ENCODE measurements at regions not wholly inside any gene's neighbourhood (a gene's known extent, or its start where the extent isn't known, plus 50 kb on each side); places are given as distances from the start of the nearest gene placed in this dataset.

DNA sequence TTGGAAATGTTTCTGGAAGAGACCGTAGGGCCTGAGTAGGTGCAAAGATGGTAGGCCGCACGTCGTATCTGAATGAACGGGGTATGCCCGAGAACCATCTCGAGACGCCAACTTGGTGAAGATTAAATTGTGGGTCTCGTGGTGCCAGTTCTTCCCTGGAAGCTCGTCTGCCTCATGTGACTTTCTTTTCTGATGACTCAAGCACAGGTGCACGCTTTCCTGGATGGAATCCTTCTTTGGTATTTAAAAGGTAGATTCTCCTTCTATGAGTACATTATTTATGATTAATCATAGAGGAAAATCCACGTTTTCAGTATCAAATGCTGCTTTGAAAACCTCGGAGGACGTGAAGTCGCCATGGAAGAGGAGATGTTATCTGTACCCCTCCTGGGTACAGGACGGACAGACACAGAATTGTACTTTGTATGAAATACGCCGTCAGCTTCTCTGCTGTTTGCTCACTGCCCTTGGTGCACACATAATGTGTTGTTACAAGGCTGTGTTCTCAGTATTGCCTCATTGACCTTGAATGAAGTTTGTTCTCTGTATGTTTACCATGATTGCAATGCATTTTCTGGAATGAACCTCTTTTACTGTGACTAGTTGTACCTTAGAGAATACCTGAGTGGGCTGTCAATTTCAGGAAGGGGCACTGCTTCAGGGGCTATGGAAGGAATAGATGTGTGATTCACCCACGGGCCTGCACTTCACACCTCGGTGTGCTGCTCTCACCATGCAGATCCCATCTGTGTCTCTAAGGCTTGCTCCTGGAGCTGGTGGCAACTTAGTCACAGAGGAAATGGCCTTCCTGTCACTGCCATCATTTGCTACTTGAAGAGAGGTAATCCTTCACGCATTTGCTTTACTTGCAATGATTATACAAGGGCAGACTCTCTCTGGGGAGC, 137.3 kb upstream of the RTL1 start:
- H3K36me3 ChIP-seq = no peaks in the 10 kb centered on the region
- TF ChIP-seq, protein P1, sequence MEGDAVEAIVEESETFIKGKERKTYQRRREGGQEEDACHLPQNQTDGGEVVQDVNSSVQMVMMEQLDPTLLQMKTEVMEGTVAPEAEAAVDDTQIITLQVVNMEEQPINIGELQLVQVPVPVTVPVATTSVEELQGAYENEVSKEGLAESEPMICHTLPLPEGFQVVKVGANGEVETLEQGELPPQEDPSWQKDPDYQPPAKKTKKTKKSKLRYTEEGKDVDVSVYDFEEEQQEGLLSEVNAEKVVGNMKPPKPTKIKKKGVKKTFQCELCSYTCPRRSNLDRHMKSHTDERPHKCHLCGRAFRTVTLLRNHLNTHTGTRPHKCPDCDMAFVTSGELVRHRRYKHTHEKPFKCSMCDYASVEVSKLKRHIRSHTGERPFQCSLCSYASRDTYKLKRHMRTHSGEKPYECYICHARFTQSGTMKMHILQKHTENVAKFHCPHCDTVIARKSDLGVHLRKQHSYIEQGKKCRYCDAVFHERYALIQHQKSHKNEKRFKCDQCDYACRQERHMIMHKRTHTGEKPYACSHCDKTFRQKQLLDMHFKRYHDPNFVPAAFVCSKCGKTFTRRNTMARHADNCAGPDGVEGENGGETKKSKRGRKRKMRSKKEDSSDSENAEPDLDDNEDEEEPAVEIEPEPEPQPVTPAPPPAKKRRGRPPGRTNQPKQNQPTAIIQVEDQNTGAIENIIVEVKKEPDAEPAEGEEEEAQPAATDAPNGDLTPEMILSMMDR (IDR thresholded peaks at IDR 0.05) = no peak
- H3K4me3 ChIP-seq (ENCODE audit: low read depth in 1 of 2, low read length in 1 of 2) = no peak overlapping the region
- H3K9me3 ChIP-seq = no peaks in the 10 kb centered on the region
- H3K27ac ChIP-seq = no peak overlapping the region
- H3K27me3 ChIP-seq = no peaks in the 10 kb centered on the region
- H3K4me1 ChIP-seq (ENCODE audit: control insufficient read depth in 1 of 2, insufficient read depth in 1 of 2, low read depth in 1 of 2, low read length in 1 of 2) = no peaks in the 10 kb centered on the region

DNA sequence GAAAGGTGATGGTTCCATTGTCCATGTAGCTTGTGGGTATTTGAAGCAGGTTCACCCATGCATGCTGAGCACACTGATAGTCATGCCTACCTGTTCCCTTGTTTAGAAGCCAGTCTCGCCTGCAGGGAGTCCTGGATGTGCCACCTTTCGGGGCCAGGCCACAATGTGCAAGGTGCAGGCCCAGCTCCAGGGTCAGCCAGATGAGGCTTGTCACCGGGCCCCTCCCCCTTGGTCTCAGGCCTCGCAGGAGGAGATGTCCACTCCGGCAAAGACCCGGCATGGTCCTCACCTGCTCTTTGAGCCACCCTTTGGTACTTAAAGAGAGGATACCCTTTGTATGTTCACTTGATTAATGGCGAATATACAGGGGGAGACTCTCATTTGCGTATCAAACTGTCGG, 140.4 kb upstream of the RTL1 start:
- no peaks in the 10 kb centered on the region for H3K36me3 ChIP-seq
- H3K4me3 ChIP-seq (ENCODE audit: low read depth in 1 of 2, low read length in 1 of 2) = no peak overlapping the region
- TF ChIP-seq, protein P1 (IDR thresholded peaks at IDR 0.05) = no peak
- no peak overlapping the region for H3K27ac ChIP-seq
- no peaks in the 10 kb centered on the region for H3K27me3 ChIP-seq
- no peaks in the 10 kb centered on the region for H3K9me3 ChIP-seq
- H3K4me1 ChIP-seq (ENCODE audit: control insufficient read depth in 1 of 2, insufficient read depth in 1 of 2, low read depth in 1 of 2, low read length in 1 of 2) = no peaks in the 10 kb centered on the region

DNA sequence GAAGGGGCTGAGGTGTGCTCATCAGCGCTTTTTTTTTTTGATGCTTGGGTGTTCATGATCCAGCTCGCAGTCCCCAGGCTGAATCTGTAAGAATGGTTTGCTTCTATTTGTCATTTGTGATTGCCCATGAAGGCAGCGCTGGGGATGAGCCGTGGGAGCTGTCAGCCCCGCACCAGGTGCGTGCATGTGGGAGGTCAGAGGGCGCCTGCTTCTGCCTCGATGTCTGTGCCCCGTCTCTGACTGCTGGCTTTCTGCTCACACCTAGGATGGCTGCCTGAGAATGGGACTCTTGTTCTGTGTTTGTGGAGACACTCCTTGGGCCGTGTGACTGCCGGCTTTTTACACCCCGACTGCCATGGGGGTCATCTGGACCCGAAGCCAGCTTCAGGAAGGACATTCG, 141.2 kb upstream of the RTL1 start:
- no peaks in the 10 kb centered on the region for H3K9me3 ChIP-seq
- H3K36me3 ChIP-seq = no peaks in the 10 kb centered on the region
- TF ChIP-seq, protein P1 (IDR thresholded peaks at IDR 0.05) = no peak

DNA sequence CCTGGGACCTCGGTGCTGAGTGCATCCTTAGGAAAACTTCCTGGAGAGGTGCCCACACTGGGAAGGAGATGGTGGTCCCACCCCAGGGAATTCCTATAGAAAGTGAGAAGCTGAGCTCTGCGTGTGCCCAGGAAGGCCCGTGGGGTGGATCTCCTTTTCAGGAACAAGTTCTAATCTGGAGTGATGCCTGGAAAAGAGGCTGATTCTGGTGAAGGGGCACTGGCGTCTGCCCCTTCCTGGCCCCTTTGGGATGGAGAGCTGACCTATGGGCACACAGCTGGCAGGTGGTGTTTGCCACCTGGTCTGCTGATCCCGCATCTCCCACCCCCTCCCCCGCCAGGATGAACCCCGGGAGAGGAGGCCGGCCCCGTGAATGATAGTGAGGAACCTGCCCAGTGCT, 142.0 kb upstream of the RTL1 start:
- Histone ChIP-seq H3K36me3 (no peaks in the 10 kb centered on the region), H3K4me3 (ENCODE audit: low read depth in 1 of 2, low read length in 1 of 2) (no peak overlapping the region), H3K4me1 (ENCODE audit: control insufficient read depth in 1 of 2, insufficient read depth in 1 of 2, low read depth in 1 of 2, low read length in 1 of 2) (no peaks in the 10 kb centered on the region), H3K27me3 (no peaks in the 10 kb centered on the region), H3K9me3 (no peaks in the 10 kb centered on the region), H3K27ac (no peak overlapping the region)
- TF ChIP-seq, protein P1 (IDR thresholded peaks at IDR 0.05) = no peak

More for the DNA sequence above, 141.2 kb upstream of the RTL1 start:
- Histone ChIP-seq H3K4me1 (ENCODE audit: control insufficient read depth in 1 of 2, insufficient read depth in 1 of 2, low read depth in 1 of 2, low read length in 1 of 2) (no peaks in the 10 kb centered on the region), H3K27ac (no peak overlapping the region), H3K27me3 (no peaks in the 10 kb centered on the region), H3K4me3 (ENCODE audit: low read depth in 1 of 2, low read length in 1 of 2) (no peak overlapping the region)

DNA sequence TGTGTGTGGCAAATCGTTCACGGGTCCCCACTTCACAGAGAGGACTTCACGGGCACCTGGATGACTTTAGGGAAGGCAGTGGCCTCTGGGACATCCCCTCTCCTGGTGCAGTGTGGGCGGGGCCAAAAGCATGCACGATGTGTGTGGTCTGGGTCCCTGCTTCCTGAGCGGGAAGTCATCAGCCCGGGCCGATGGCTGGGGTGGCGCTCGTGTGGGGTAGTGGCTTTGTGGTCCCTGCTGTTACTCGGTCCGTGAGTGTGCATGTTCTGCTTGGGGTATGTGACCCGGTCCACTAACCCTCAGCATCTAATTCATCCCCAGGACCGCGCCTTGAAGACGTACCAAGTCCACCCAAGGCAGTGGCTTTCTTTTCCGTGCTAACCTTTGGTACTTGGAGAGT, 142.5 kb upstream of the RTL1 start:
- TF ChIP-seq, protein P1 (IDR thresholded peaks at IDR 0.05) = no peak
- Histone ChIP-seq H3K4me3 (ENCODE audit: low read depth in 1 of 2, low read length in 1 of 2) (no peak overlapping the region), H3K27me3 (no peaks in the 10 kb centered on the region), H3K9me3 (no peaks in the 10 kb centered on the region), H3K4me1 (ENCODE audit: control insufficient read depth in 1 of 2, insufficient read depth in 1 of 2, low read depth in 1 of 2, low read length in 1 of 2) (no peaks in the 10 kb centered on the region), H3K27ac (no peak overlapping the region), H3K36me3 (no peaks in the 10 kb centered on the region)
